ENCODE measurements at regions not wholly inside any gene's neighbourhood (a gene's known extent, or its start where the extent isn't known, plus 50 kb on each side); places are given as distances from the start of the nearest gene placed in this dataset.

- H3K9me3 ChIP-seq: no peaks in the 10 kb centered on the region
- ATAC-seq (peak in 1 of 4 donors; percentile 35), DNase-seq (no peak), FAIRE-seq (no peak)
- H3K4me1 ChIP-seq: peaks cover 0 to 5% (median 0%) of the 10 kb centered on the region in 3 donors
- H3K27me3 ChIP-seq: no peaks in the 10 kb centered on the region
- no peaks in the 10 kb centered on the region for H3K36me3 ChIP-seq
- TF ChIP-seq CTCF (IDR thresholded peaks at IDR 0.05): no peak
- intact Hi-C loops (cut with DNase I): no loop called here
- H3K27ac ChIP-seq: no peak overlapping the region
- H3K4me3 ChIP-seq: no peak overlapping the region
Measured at GRCh38 chr9:106718936-106719335, 144.0 kb upstream of the ZNF462 start.

GRCh38 chr9:106722051-106722753, 140.8 kb upstream of the ZNF462 start:
- Histone ChIP-seq H3K27ac (no peak overlapping the region), H3K9me3 (no peaks in the 10 kb centered on the region), H3K4me3 (no peak overlapping the region), H3K4me1 (peaks cover 0 to 5% (median 0%) of the 10 kb centered on the region in 3 donors), H3K36me3 (no peaks in the 10 kb centered on the region), H3K27me3 (no peaks in the 10 kb centered on the region)
- FAIRE-seq: no peak
- 83 to 90% methylated on average over 4 of the region's 4 CpGs for WGBS, 2 donors
- intact Hi-C loops (cut with DNase I): no loop called here
- no peak for ATAC-seq
- no peak for DNase-seq
- TF ChIP-seq CTCF (IDR thresholded peaks at IDR 0.05): no peak

DNA sequence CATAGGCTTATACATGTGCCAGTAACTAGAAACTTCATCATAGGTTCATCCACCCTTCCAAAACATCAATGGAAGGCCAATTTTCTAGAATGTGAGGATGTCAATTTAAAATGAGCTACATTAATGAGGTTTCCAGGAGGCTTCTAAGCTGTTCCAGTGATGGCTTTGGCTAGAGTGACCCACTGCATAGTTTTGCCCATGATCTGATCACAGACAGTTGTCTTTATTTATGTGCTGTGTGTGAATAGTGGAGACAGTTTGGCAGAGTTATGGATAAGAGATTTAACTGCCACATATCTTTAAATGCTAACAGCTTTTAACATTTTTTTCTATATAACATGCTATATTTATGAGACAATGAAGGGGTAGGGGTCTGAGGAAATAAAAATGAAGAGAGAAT, 139.0 kb upstream of the ZNF462 start:
- ATAC-seq (no peak), FAIRE-seq (no peak)

GRCh38 chr9:106724566-106724965, 138.4 kb upstream of the ZNF462 start:
- no peak for TF ChIP-seq CTCF (IDR thresholded peaks at IDR 0.05)
- H3K36me3 ChIP-seq: no peaks in the 10 kb centered on the region
- DNase-seq: no peak
- 84 to 96% methylated on average over 2 of the region's 2 CpGs for WGBS, 2 donors
- H3K4me1 ChIP-seq: peaks cover 0 to 5% (median 3%) of the 10 kb centered on the region in 3 donors
- ATAC-seq: no peak
- no peaks in the 10 kb centered on the region for H3K9me3 ChIP-seq
- intact Hi-C loops (cut with DNase I): no loop called here
- no peak overlapping the region for H3K27ac ChIP-seq
- H3K4me3 ChIP-seq: no peak overlapping the region
- no peak for FAIRE-seq
- H3K27me3 ChIP-seq: no peaks in the 10 kb centered on the region

More for the DNA sequence above, 139.0 kb upstream of the ZNF462 start:
- H3K36me3 ChIP-seq: no peaks in the 10 kb centered on the region
- H3K4me1 ChIP-seq: peaks cover 0 to 5% (median 3%) of the 10 kb centered on the region in 3 donors
- H3K27ac ChIP-seq: no peak overlapping the region
- DNase-seq: no peak
- H3K4me3 ChIP-seq: no peak overlapping the region
- intact Hi-C loops (cut with DNase I): no loop called here
- TF ChIP-seq CTCF (IDR thresholded peaks at IDR 0.05): no peak
- H3K9me3 ChIP-seq: no peaks in the 10 kb centered on the region
- H3K27me3 ChIP-seq: no peaks in the 10 kb centered on the region

DNA sequence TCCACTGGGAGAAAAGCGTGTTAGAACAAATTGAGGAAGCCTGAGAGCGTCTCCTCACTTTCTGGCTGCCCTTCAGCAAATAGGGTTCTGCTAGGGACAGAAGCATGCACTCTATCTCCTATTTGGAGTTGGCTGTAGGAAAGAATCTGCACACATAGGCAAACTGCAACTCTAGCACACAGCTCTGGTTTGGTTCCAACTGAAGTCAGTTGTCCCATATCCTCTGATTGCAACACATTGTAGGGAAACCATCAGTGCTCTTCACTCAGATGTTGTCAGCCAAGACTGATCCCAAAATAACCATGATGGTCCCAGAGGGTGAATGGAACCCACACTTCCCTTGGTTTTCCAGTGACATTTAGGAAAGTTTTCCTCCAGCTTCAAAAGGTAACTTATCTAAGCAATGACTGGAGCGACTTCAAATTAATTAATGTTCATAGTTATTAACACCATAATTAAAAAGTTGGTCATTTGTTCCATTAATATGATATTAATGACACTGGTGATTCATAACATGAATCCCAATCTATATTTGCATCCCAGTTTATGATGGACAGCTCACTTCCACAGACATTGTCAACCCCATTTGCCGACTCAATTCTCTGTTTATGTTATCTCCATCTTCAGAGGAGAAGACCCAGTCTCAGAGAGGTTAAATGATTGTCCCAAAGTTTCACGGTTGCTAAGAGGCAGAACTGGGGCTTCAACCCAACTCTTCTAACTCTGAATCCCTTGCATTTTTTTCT, 136.7 kb upstream of the ZNF462 start:
- intact Hi-C loops (cut with DNase I): no loop called here
- Histone ChIP-seq H3K4me1 (peaks cover 0 to 5% (median 3%) of the 10 kb centered on the region in 3 donors), H3K9me3 (no peaks in the 10 kb centered on the region), H3K27ac (no peak overlapping the region), H3K27me3 (no peaks in the 10 kb centered on the region), H3K36me3 (no peaks in the 10 kb centered on the region), H3K4me3 (no peak overlapping the region)
- no peak for DNase-seq
- no peak for TF ChIP-seq CTCF (IDR thresholded peaks at IDR 0.05)
- peak in 1 of 4 donors; percentile 27 for ATAC-seq
- FAIRE-seq: no peak
- WGBS, 2 donors: 82 to 92% methylated on average over 5 of the region's 5 CpGs
